GM19395 (cell line): ENCODE measurements at regions not wholly inside any gene's neighbourhood (a gene's known extent, or its start where the extent isn't known, plus 50 kb on each side); places are given as distances from the start of the nearest gene placed in this dataset.

Source experiments
- ATAC-seq: cut with Tn5 transposase; IDR thresholded peaks from one replicate; pipeline ENCODE4 v1.9.1; 2021; ENCODE audit warnings: mild to moderate bottlenecking, moderate library complexity; ENCODE audit not compliant: unreplicated experiment

DNA sequence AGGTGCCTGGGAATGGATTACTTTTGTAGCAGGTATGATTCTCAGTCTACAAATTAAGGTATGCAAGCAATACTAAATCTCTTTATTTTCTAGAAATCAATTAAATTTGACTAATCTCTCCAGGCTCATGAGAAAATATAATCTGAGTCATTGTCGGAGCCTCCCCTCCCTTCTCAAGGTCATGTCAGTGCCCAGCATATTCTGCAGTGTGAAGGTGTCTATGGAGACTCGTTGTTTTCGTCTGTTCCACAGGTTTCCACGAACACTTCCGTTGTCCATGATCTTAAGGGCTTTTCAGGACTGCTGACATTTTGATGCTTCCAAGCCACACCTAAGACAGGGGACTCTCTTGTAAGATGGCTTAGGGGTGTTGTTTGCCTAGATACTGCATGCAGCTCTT, 56.6 kb upstream of the SCOC start:
- ATAC-seq, result no peak

DNA sequence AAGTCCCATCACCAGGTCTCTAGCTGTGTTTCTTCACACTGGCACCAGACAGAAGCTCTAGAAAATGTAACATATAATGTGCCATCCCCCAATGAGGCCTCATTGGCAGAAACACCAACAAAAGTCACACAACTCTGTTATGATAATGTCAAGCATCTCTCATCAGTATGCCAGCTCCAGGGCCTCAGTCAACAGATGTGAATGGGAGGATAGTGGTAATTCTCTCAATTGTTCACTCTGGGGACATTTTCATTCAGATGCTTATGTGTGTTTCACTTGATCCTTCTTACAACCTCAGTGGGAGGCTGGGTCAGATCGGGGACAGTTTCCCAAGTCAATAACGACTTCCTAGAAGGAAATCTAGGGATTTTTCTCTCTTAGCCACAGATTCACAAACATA, 57.5 kb upstream of the SCOC start:
- ATAC-seq, result no peak

DNA sequence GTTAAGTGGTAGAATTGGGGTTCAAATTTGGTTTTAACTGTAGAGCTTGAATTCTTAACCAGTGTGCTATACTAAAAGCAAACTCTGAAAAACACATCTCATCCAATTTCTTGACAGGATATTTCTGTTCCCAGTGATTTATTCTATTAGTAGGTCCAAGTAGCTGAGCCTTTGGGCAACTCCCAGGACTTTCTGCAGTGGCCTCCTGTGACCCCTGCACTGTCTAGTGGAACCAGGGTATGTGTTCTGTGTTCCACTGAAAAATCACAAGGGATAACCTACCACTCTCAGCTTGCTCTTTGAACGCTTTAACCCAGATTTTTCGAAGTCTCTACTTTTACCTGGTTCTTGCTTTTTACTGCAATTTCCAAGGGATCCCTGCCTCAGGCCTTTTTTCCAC, 58.0 kb upstream of the SCOC start:
- ATAC-seq, result no peak

GRCh38 chr4:140315019-140315418, 58.4 kb upstream of the SCOC start:
- ATAC-seq, result no peak

GRCh38 chr4:140312100-140312499, 61.3 kb upstream of the SCOC start:
- no peak for ATAC-seq

- no peak for ATAC-seq
Observed at GRCh38 chr4:140311257-140311835, 62.1 kb upstream of the SCOC start.

- no peak for ATAC-seq
Observed at GRCh38 chr4:140309124-140309870, 64.1 kb upstream of the SCOC start.

DNA sequence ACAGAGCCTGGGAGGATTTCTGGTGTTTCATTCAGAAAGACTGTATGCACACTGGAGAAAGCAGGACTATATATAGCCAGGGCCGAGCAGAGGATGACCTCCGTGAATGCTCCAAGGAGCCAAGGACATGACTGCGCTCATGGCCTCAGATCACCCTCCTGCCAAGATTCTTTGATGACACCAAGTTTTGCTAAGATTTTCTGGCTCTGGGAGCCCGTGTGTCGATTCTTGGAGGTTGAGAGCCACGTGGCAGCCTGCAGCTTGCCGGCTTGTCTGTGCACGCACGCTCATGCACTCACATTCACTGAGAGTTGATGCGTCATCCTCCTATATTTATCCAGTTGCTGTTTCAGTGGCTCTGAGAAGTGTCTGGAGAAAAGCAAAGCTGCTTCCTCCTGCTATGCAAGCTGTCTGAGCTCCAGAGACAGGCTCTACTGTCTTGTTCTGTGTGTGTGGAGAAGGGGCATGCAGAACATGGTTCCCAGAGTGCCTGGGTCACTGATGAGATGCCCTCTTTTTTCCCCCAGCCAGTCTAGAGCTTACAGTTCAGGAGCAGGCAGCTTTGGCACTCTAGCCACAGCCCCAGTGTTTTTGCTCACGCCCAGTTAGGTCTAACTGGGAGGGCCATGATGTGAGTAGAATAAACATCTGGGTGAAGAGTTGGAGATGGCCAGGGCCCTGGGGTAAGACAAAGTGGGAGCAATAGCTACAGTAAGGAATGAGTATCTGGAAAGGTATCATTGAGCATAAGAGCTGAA, 64.9 kb upstream of the SCOC start:
- no peak for ATAC-seq

GRCh38 chr4:140305053-140305452, 68.4 kb upstream of the SCOC start:
- ATAC-seq, result no peak

DNA sequence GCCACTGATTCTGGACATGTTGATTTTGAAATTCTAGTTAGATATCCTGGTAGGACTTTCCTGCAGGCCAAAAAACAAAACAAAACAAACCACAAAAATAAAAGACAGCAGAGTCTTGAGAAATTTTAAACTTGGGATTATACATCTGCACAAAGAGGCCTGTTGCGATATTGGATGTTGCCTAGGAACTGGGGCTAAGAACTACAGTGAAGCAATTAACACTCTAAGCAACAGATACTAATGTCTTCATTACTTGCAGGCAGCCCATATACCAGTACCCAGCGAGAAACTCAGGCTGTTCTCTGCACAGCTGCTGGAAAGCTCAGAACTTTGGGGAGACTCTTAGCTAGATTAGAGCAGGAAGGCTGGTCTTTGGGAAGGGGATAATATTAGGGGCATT, 69.1 kb upstream of the SCOC start:
- ATAC-seq, result no peak

GRCh38 chr4:140302151-140302859, 71.1 kb upstream of the SCOC start:
- ATAC-seq, result no peak

DNA sequence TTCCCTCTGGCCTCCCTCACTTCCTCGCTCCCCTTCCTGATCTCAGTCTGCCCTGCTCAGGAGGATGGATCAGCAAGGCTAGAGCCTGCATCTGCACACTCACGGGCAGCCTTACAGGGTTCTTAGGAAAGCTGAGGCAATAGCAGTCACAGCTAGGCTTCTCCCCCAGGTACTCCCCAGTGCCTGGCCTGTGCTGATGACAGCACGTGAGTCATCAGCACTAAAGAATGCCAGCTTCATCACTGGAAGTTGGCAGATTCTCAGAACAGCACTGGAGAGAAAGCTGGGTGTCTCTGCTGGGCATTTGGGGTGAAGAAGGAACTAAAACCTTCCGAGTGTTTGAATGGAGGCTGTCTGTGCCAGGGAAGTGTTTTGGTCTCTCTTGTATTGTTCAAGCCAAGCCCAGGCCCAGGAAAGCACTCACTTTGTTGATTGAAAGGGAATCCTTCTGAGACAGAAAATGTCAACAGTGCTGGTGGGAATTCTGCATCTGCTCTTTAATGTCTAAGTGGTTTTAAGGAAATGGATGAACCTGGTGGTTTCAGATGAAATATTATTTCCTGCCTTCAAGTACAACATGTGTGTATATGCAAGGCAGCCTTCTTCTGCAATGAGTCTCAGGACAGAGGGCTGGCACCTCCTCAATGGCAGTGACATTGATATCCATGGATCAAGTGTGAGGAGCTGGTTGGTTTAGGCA, 73.0 kb upstream of the SCOC start:
- no peak for ATAC-seq

GRCh38 chr4:140298001-140298400, 75.4 kb upstream of the SCOC start:
- no peak for ATAC-seq

DNA sequence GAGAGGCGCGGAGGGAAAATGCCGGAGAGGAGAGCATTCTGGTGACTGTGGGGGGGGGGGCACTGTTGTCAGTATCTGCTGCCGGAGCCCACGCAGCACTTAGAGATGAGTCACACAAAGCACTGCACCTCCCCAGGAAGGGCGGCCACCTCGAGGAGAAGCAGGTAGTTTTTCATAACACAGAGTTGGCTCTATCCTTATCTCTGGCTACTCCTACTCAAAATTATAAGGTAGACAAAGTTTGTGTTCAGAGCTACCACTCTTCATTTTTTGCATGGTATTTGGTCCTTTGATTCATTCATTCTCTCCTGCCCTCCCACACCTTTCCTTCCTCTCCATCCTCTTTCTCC, 76.2 kb upstream of the SCOC start:
- no peak for ATAC-seq

DNA sequence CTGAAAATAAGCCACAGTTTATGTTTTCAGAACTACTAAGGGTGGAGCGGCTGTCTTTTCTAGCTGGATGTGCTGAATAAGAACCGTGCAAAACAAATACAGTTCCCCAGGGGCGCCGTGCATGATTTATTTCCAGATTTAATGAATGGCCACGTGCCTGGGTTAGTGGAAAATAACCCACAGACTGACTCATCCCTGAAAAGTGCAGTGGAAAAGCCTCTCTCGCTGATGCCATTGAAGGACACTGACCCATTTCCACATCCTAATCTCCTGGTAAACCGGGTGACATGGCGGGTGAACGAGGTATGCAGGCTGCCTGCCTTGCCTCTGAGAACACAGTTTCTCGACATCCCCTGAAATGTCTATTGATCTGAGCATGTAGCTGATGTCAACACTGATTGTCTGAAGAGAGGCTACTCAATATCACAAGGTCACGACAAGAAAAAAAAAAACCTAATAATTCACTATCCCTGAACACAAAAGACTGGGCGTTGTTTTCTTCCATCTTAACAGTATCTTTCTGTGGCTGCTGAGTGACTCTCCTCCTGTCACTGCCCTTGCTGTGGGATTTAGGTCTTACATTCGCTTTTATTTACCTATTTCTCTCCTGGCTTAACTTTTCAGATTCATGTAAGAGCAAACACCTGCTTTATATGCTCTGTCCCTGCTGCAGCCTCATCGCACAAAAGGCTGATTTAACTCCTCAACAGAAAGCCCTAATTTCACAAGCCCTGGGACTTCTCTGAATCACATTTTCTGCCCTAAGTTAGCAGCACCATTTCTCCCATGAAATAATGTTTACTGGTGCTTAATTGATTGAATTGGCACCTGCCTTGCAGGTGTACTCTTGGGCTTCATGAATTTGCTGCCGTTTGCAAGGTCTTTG, 76.9 kb upstream of the SCOC start:
- no peak for ATAC-seq

DNA sequence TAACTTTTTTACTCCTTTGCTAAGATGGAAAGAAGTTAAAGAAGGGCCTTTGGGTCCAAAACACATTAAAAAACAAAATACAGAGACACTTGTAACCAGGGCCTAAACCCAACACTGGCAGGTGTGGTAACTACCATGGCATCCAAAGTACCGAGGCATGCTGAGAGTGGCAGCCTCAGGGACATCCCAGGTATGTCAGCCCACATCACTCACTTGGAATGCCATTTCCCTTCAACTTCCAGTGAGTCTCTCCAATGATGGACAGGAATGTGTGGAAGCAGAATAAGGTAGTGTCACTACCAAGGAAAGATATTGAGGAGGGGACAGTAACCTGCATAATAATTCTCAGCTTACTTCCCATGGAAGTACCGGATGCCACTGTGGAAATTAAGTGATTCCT, 79.5 kb upstream of the SCOC start:
- no peak for ATAC-seq

DNA sequence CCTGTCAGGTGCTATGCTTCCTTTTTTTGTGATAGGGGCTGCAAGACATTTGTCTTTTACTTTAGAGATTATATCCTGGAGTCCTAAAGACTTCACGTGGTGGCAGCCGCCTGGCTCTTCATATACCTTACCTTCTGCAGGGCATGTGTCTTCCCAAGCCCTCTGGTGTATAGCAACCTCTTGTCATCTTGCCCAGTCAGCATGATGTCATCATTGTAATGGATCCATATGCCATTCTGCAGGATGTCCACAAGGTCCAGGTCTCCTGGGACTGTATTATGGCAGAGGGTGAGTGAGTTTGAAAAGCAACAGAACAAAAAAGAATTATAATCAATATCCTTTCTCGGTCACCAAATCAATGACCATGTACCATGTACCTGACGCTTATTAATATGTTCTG, 82.2 kb upstream of the SCOC start:
- ATAC-seq, result no peak

GRCh38 chr4:140289486-140289885, 84.0 kb upstream of the SCOC start:
- no peak for ATAC-seq

DNA sequence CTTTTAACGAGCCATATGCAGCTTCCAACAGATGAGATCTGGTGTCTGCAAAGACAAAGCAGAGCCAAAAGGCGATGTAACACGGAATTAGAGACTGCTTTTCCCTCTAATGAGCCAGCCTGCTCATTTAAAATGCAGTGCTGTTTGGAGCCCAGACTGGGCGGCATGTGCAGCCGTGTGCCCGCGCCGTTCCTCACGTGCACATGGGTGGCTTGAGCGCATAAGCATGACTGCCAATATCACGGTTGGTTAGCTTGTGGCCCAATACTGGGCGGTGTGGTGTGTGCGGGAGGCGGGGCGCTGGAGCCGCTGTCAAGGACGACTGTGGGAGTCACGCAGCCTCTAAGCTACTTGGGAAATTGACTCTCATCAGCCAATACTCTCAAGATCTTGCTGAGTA, 87.0 kb upstream of the SCOC start:
- no peak for ATAC-seq

GRCh38 chr4:140284456-140284855, 89.0 kb upstream of the SCOC start:
- ATAC-seq, result no peak
